DND-41 (cell line): ENCODE measurements at regions not wholly inside any gene's neighbourhood (a gene's known extent, or its start where the extent isn't known, plus 50 kb on each side); places are given as distances from the start of the nearest gene placed in this dataset.

Source experiments
- ATAC-seq: fragments of 200-7000 bp; cut with Tn5 transposase; 3 replicates; pipeline ENCODE4 v1.9.1; 2021; ENCODE audit warnings: low read depth; ENCODE audit not compliant: insufficient read depth
- DNase-seq: peaks from one replicate; pipeline ENCODE4 v3.0.0-alpha.2; 2020
- H2AFZ ChIP-seq: 2 replicates; pipeline ENCODE4 v1.6.0; 2012; ENCODE audit warnings: low read depth, low read length
- H3K27ac ChIP-seq: 2 replicates; pipeline ENCODE4 v1.5.1; 2012; ENCODE audit warnings: low read length, inconsistent platforms
- H3K27me3 ChIP-seq: fragments of 200-600 bp; sonication (generic); 2 replicates; pipeline ENCODE4 v1.6.0; 2012; ENCODE audit warnings: low read length, mild to moderate bottlenecking, inconsistent platforms; ENCODE audit not compliant: insufficient read depth, poor library complexity
- H3K36me3 ChIP-seq: 2 replicates; pipeline ENCODE4 v1.5.1; 2012; ENCODE audit warnings: low read length, inconsistent platforms; ENCODE audit not compliant: insufficient read depth
- H3K4me1 ChIP-seq: 2 replicates; pipeline ENCODE4 v1.5.1; 2012; ENCODE audit warnings: mild to moderate bottlenecking, low read length; ENCODE audit not compliant: insufficient read depth
- H3K4me2 ChIP-seq: 2 replicates; pipeline ENCODE4 v1.6.0; 2012; ENCODE audit warnings: mild to moderate bottlenecking, moderate library complexity, low read length, inconsistent platforms; ENCODE audit not compliant: insufficient read depth
- H3K4me3 ChIP-seq, 2 experiments: fragments of 200-600 bp in 1 of 2; shearing (Covaris generic) in 1 of 2; 2 replicates each; pipeline ENCODE4 v1.5.1; 2012 to 2016; ENCODE audit warnings: inconsistent platforms in 2 of 2, low read length in 2 of 2, mild to moderate bottlenecking in 2 of 2, low read depth in 1 of 2, moderate library complexity in 1 of 2
- H3K79me2 ChIP-seq: 2 replicates; pipeline ENCODE4 v1.6.0; 2012; ENCODE audit warnings: low read length, inconsistent platforms; ENCODE audit not compliant: insufficient read depth
- H3K9ac ChIP-seq: 2 replicates; pipeline ENCODE4 v1.6.0; 2012; ENCODE audit warnings: low read depth, mild to moderate bottlenecking, inconsistent platforms, low read length, moderate library complexity
- H3K9me3 ChIP-seq: 2 replicates; pipeline ENCODE4 v1.5.1; 2012; ENCODE audit warnings: low read length, moderate library complexity, mild to moderate bottlenecking, inconsistent platforms; ENCODE audit not compliant: insufficient read depth, severe bottlenecking
- H4K20me1 ChIP-seq: 2 replicates; pipeline ENCODE4 v1.6.0; 2012; ENCODE audit warnings: low read length; ENCODE audit not compliant: insufficient read depth
- CTCF ChIP-seq: IDR thresholded peaks from 2 replicates; pipeline ENCODE4 v1.5.1; 2012; ENCODE audit warnings: borderline replicate concordance, low read length, moderate library complexity, mild to moderate bottlenecking; ENCODE audit not compliant: poor library complexity, severe bottlenecking; ENCODE audit errors: extremely low read depth
- EZH2 ChIP-seq: IDR thresholded peaks from 3 replicates; pipeline ENCODE4 v1.6.1; 2012; ENCODE audit warnings: borderline replicate concordance, low read depth, mild to moderate bottlenecking, moderate library complexity, low read length, inconsistent platforms; ENCODE audit not compliant: severe bottlenecking

GRCh38 chr12:75765170-75766059, 254.0 kb upstream of the KRR1 start:
- Histone ChIP-seq H2AFZ (no peak overlapping the region), H3K9me3 (no peaks in the 10 kb centered on the region), H3K36me3 (no peaks in the 10 kb centered on the region), H4K20me1 (no peaks in the 10 kb centered on the region), H3K4me2 (no peak overlapping the region), H3K4me3 (no peak overlapping the region), H3K27me3 (no peaks in the 10 kb centered on the region), H3K9ac (no peak overlapping the region), H3K27ac (no peak overlapping the region), H3K4me1 (no peaks in the 10 kb centered on the region), H3K79me2 (no peaks in the 10 kb centered on the region)
- ATAC-seq = no peak
- TF ChIP-seq CTCF = no peak
- no peak for TF ChIP-seq EZH2
- no peak for DNase-seq

- Histone ChIP-seq H3K36me3 (no peaks in the 10 kb centered on the region), H3K4me2 (no peak overlapping the region), H4K20me1 (no peaks in the 10 kb centered on the region), H3K27ac (no peak overlapping the region), H3K9ac (no peak overlapping the region), H3K4me1 (no peaks in the 10 kb centered on the region), H3K4me3 (no peak overlapping the region), H3K9me3 (no peaks in the 10 kb centered on the region), H2AFZ (no peak overlapping the region), H3K79me2 (no peaks in the 10 kb centered on the region), H3K27me3 (no peaks in the 10 kb centered on the region)
- DNase-seq (no peak), ATAC-seq (no peak)
- TF ChIP-seq CTCF (no peak), EZH2 (no peak)
These were observed 252.9 kb upstream of the KRR1 start for GRCh38 chr12:75764091-75764841.

- H3K4me2 ChIP-seq = no peak overlapping the region
- ATAC-seq (no peak), DNase-seq (no peak)
- no peak overlapping the region for H3K4me3 ChIP-seq
- no peaks in the 10 kb centered on the region for H3K79me2 ChIP-seq
- H3K9me3 ChIP-seq = no peaks in the 10 kb centered on the region
- H4K20me1 ChIP-seq = no peaks in the 10 kb centered on the region
- H3K36me3 ChIP-seq = no peaks in the 10 kb centered on the region
- no peak overlapping the region for H3K9ac ChIP-seq
- H3K4me1 ChIP-seq = no peaks in the 10 kb centered on the region
- H3K27me3 ChIP-seq = no peaks in the 10 kb centered on the region
- no peak overlapping the region for H3K27ac ChIP-seq
- no peak for TF ChIP-seq CTCF
- no peak for TF ChIP-seq EZH2
- H2AFZ ChIP-seq = no peak overlapping the region
These were observed 249.3 kb upstream of the KRR1 start for GRCh38 chr12:75760573-75761294.
